Nephron progenitor cell (in vitro differentiated cells): ENCODE measurements at regions not wholly inside any gene's neighbourhood (a gene's known extent, or its start where the extent isn't known, plus 50 kb on each side); places are given as distances from the start of the nearest gene placed in this dataset.

Experiments
- DNase-seq: peaks from one replicate; pipeline ENCODE4 v3.0.0; 2021
- H3K27ac Mint-ChIP-seq: 2 replicates; pipeline ENCODE4 v1.8.0; 2021; ENCODE audit warnings: mild to moderate bottlenecking, moderate library complexity, mixed read lengths
- H3K27me3 Mint-ChIP-seq: 2 replicates; pipeline ENCODE4 v1.8.0; 2021; ENCODE audit warnings: mild to moderate bottlenecking, low read depth, mixed read lengths; ENCODE audit not compliant: poor library complexity
- H3K36me3 Mint-ChIP-seq: 2 replicates; pipeline ENCODE4 v1.8.0; 2021; ENCODE audit warnings: low read depth, mixed read lengths
- H3K4me1 Mint-ChIP-seq: 2 replicates; pipeline ENCODE4 v1.8.0; 2021; ENCODE audit warnings: mixed read lengths
- H3K4me3 Mint-ChIP-seq: 2 replicates; pipeline ENCODE4 v1.8.0; 2021; ENCODE audit warnings: mild to moderate bottlenecking, moderate library complexity, mixed read lengths
- H3K9me3 Mint-ChIP-seq: 2 replicates; pipeline ENCODE4 v1.8.0; 2021; ENCODE audit warnings: mild to moderate bottlenecking, moderate library complexity, mixed read lengths
- TF ChIP-seq, protein P1 (sequence below): fragments of 200-600 bp; sonication (generic); IDR thresholded peaks from 2 replicates; pipeline ENCODE4 v1.5.0; 2021; ENCODE audit warnings: antibody characterized with exemption

GRCh38 chr21:18877917-18878316 lies 474.3 kb upstream of the TMPRSS15 start:
- peaks cover 26% of the 10 kb centered on the region for H3K9me3 Mint-ChIP-seq
- no peak overlapping the region for H3K27ac Mint-ChIP-seq
- no peaks in the 10 kb centered on the region for H3K27me3 Mint-ChIP-seq
- no peak for DNase-seq
- H3K4me1 Mint-ChIP-seq = no peaks in the 10 kb centered on the region
- peaks cover 8% of the 10 kb centered on the region for H3K36me3 Mint-ChIP-seq
- no peak overlapping the region for H3K4me3 Mint-ChIP-seq
- TF ChIP-seq, protein P1, sequence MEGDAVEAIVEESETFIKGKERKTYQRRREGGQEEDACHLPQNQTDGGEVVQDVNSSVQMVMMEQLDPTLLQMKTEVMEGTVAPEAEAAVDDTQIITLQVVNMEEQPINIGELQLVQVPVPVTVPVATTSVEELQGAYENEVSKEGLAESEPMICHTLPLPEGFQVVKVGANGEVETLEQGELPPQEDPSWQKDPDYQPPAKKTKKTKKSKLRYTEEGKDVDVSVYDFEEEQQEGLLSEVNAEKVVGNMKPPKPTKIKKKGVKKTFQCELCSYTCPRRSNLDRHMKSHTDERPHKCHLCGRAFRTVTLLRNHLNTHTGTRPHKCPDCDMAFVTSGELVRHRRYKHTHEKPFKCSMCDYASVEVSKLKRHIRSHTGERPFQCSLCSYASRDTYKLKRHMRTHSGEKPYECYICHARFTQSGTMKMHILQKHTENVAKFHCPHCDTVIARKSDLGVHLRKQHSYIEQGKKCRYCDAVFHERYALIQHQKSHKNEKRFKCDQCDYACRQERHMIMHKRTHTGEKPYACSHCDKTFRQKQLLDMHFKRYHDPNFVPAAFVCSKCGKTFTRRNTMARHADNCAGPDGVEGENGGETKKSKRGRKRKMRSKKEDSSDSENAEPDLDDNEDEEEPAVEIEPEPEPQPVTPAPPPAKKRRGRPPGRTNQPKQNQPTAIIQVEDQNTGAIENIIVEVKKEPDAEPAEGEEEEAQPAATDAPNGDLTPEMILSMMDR = no peak

DNA sequence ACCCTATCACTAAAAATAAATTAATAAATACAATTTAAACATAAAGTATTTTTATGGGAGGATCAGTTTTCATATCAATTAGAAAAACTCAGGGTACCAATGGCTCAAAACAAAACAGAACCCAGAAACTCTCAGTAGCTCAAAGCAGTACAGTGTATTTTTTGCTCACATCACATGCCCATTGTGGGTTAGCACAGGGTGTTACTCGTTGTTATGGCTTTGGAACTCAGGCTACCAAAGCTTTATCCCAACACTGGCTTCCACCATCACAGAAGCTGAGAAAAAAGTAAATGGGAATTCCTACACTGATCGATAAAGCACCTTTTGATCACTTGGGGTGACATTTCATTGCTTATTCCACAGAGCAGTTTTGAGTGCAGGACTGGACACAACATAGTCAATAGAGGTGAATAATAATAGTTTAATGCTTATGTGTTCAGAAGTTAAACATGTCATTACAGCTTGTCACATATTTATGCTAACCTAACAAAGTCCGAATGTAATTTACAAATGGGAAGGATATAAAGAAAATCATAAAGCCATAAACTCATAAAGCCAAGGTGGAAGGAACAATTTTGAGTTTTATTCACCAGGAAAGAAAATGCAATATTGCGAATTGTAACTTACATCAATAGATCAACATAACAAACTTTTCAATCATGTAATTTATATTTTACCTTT lies 484.5 kb upstream of the TMPRSS15 start:
- peaks cover 8% of the 10 kb centered on the region for H3K36me3 Mint-ChIP-seq
- H3K27ac Mint-ChIP-seq = no peak overlapping the region
- H3K4me3 Mint-ChIP-seq = no peak overlapping the region
- H3K9me3 Mint-ChIP-seq = peaks cover 17% of the 10 kb centered on the region
- peaks cover 6% of the 10 kb centered on the region for H3K4me1 Mint-ChIP-seq
- H3K27me3 Mint-ChIP-seq = peaks cover 7% of the 10 kb centered on the region
- DNase-seq = no peak
- TF ChIP-seq, protein P1 = no peak

DNA sequence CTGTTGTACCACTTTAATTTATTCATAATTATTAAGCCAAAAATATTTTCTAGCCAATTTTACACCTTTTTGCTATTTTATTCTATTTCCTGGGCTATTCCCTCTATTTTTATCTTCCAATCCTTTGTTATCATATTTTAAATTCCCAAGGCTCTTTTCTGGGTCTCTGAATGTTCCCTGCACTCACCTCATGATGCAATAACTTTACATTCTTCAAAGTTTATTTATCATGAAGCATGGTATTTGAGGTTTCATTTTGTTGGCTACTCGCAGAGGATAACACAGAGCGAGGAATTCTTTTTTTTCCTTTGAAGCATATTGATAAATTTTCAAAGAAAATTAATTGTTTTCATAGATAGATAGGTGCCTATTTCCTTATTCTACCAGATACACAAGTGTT lies 489.8 kb upstream of the TMPRSS15 start:
- H3K36me3 Mint-ChIP-seq = no peaks in the 10 kb centered on the region
- no peak overlapping the region for H3K27ac Mint-ChIP-seq
- H3K9me3 Mint-ChIP-seq = no peaks in the 10 kb centered on the region
- H3K27me3 Mint-ChIP-seq = peaks cover 5% of the 10 kb centered on the region
- TF ChIP-seq, protein P1 = no peak
- no peak for DNase-seq
- H3K4me3 Mint-ChIP-seq = no peak overlapping the region
- no peaks in the 10 kb centered on the region for H3K4me1 Mint-ChIP-seq

GRCh38 chr21:18894387-18894786 lies 490.8 kb upstream of the TMPRSS15 start:
- H3K27me3 Mint-ChIP-seq = peaks cover 5% of the 10 kb centered on the region
- no peaks in the 10 kb centered on the region for H3K36me3 Mint-ChIP-seq
- no peak for DNase-seq
- TF ChIP-seq, protein P1 = no peak
- H3K4me3 Mint-ChIP-seq = no peak overlapping the region
- no peaks in the 10 kb centered on the region for H3K4me1 Mint-ChIP-seq
- H3K9me3 Mint-ChIP-seq = no peaks in the 10 kb centered on the region
- no peak overlapping the region for H3K27ac Mint-ChIP-seq

GRCh38 chr21:18899261-18899660 lies 495.7 kb upstream of the TMPRSS15 start:
- Mint-ChIP-seq H3K27me3 (no peaks in the 10 kb centered on the region), H3K4me1 (no peaks in the 10 kb centered on the region), H3K9me3 (no peaks in the 10 kb centered on the region)

More at GRCh38 chr21:18899261-18899660, 495.7 kb upstream of the TMPRSS15 start:
- no peaks in the 10 kb centered on the region for H3K36me3 Mint-ChIP-seq
- no peak overlapping the region for H3K4me3 Mint-ChIP-seq
- H3K27ac Mint-ChIP-seq = no peak overlapping the region
- DNase-seq = no peak
- TF ChIP-seq, protein P1 = no peak
